Right atrium auricular region (tissue), 2 donors: ENCODE measurements at regions not wholly inside any gene's neighbourhood (a gene's known extent, or its start where the extent isn't known, plus 50 kb on each side); places are given as distances from the start of the nearest gene placed in this dataset.

Source experiments
- DNase-seq: peaks from one replicate; pipeline ENCODE4 v3.0.0-alpha.2; 2019; ENCODE audit warnings: low spot score
- H3K27ac ChIP-seq, 2 donors: fragments of 200-600 bp; sonication (generic); 1 replicate in 1 of 2; 2 replicates in 1 of 2; pipeline ENCODE4 v1.5.1; 2016 to 2019
- H3K27me3 ChIP-seq, 2 donors: fragments of 200-600 bp; sonication (generic); one replicate each; pipeline versions ENCODE4 v1.5.1 to v1.6.0; 2017 to 2019
- H3K36me3 ChIP-seq: fragments of 200-600 bp; sonication (generic); one replicate; pipeline ENCODE4 v1.5.1; 2016
- H3K4me1 ChIP-seq, 2 donors: fragments of 200-600 bp; sonication (generic); one replicate each; pipeline versions ENCODE4 v1.5.1 to v1.6.0; 2017 to 2019
- H3K4me3 ChIP-seq, 2 donors: fragments of 200-600 bp; sonication (generic); 1 replicate in 1 of 2; 2 replicates in 1 of 2; pipeline ENCODE4 v1.5.1; 2017 to 2019; ENCODE audit warnings: mild to moderate bottlenecking in 1 of 2, moderate library complexity in 1 of 2
- H3K9me3 ChIP-seq, 2 donors: fragments of 200-600 bp; sonication (generic); one replicate each; pipeline ENCODE4 v1.5.1; 2019
- TF ChIP-seq, protein P1 (sequence below), 2 donors: fragments of 200-600 bp; sonication (generic); IDR thresholded peaks; one replicate each; pipeline ENCODE4 v1.5.1; 2019; ENCODE audit warnings: antibody characterized with exemption in 2 of 2

DNA sequence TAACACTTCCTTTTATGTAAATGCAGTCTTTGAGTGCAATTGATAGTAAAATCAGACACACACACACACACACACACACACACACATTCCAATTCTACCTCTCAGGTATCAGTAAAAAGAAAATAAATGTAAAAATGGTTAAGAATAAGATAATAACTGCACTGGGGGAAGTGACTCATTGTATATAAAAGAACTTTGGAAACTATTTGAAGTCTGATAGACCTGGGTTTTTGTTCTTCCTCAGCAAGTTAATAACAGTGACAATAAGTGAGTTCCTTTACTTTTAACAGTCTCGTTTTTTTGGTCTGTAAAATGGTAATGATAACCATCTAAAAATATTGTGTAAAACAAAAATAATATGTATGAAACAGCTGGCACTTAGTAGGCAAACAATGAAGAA, 1815.0 kb downstream of the MRPL39 start:
- no peaks in the 10 kb centered on the region for H3K36me3 ChIP-seq
- DNase-seq = no peak
- no peaks in the 10 kb centered on the region for H3K9me3 ChIP-seq
- no peaks in the 10 kb centered on the region for H3K4me1 ChIP-seq
- TF ChIP-seq, protein P1, sequence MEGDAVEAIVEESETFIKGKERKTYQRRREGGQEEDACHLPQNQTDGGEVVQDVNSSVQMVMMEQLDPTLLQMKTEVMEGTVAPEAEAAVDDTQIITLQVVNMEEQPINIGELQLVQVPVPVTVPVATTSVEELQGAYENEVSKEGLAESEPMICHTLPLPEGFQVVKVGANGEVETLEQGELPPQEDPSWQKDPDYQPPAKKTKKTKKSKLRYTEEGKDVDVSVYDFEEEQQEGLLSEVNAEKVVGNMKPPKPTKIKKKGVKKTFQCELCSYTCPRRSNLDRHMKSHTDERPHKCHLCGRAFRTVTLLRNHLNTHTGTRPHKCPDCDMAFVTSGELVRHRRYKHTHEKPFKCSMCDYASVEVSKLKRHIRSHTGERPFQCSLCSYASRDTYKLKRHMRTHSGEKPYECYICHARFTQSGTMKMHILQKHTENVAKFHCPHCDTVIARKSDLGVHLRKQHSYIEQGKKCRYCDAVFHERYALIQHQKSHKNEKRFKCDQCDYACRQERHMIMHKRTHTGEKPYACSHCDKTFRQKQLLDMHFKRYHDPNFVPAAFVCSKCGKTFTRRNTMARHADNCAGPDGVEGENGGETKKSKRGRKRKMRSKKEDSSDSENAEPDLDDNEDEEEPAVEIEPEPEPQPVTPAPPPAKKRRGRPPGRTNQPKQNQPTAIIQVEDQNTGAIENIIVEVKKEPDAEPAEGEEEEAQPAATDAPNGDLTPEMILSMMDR (IDR thresholded peaks at IDR 0.05) = no peak
- no peak overlapping the region for H3K4me3 ChIP-seq
- H3K27me3 ChIP-seq = no peaks in the 10 kb centered on the region
- H3K27ac ChIP-seq = no peak overlapping the region

DNA sequence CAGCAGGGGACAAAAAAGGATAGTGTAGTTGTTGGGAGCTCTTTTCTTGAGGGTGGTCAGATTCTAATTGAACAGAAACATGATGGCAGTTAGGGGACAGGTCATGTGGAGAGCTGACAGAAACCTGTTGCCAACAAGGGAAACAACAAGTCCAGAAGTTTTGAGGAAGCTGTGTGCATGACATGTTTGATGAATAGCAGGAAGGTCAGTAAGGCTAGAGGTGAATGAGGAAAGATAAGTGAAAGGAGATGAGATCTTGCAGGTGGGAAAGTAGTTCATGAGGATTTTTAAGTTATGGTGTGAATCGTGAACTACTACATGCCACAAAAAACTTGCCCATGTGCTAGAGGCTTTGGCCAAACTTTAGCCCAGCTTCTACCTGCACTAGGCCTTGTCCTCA, 1817.4 kb downstream of the MRPL39 start:
- no peaks in the 10 kb centered on the region for H3K9me3 ChIP-seq
- no peaks in the 10 kb centered on the region for H3K27me3 ChIP-seq
- DNase-seq = no peak
- H3K27ac ChIP-seq = no peak overlapping the region
- H3K4me1 ChIP-seq = no peaks in the 10 kb centered on the region
- H3K36me3 ChIP-seq = no peaks in the 10 kb centered on the region
- H3K4me3 ChIP-seq = no peak overlapping the region
- TF ChIP-seq, protein P1 (IDR thresholded peaks at IDR 0.05) = no peak

DNA sequence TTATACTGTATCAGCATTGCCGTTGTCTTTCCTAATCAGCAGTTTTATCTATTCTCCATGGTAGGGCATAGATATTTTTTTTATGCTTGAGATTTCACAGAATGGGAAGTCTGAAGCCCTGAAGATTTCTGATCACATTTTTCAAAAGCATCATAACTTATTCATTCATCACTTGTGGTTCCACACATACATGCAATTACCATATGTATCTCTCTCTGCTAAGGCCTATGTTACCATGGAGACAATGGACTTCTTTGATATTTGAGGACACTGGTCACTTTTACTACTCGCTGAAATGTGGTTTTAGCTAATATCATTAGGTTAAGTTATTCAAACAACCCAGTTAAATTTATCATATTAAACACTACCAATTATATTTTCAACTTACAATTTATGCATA, 1827.0 kb downstream of the MRPL39 start:
- Histone ChIP-seq H3K27me3 (no peaks in the 10 kb centered on the region), H3K4me1 (no peaks in the 10 kb centered on the region), H3K9me3 (no peaks in the 10 kb centered on the region), H3K36me3 (no peaks in the 10 kb centered on the region), H3K27ac (no peak overlapping the region), H3K4me3 (no peak overlapping the region)
- TF ChIP-seq, protein P1 (IDR thresholded peaks at IDR 0.05) = no peak
- DNase-seq = no peak

DNA sequence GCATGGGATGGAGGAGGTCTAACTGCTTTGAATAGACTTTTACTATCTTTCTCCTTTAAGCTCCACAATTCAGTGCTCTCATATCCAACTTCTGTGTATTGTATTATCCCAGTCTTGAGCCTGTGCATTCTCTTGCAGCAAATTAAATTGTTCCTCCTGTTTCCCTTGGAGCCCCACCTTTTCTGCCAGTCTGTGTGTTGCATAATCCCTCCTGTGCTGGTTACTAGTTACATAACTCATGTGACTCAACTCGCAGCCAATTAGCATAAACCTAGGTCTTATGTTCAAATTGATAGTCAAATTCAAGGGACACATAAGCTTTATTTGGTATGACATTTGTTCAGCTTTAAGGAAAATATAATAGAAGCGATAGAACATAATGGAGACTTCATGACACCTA, 1863.5 kb downstream of the MRPL39 start:
- TF ChIP-seq, protein P1 (IDR thresholded peaks at IDR 0.05) = no peak
- no peak for DNase-seq
- Histone ChIP-seq H3K9me3 (no peaks in the 10 kb centered on the region), H3K27me3 (no peaks in the 10 kb centered on the region), H3K36me3 (no peaks in the 10 kb centered on the region), H3K4me3 (no peak overlapping the region), H3K4me1 (no peaks in the 10 kb centered on the region), H3K27ac (no peak overlapping the region)

DNA sequence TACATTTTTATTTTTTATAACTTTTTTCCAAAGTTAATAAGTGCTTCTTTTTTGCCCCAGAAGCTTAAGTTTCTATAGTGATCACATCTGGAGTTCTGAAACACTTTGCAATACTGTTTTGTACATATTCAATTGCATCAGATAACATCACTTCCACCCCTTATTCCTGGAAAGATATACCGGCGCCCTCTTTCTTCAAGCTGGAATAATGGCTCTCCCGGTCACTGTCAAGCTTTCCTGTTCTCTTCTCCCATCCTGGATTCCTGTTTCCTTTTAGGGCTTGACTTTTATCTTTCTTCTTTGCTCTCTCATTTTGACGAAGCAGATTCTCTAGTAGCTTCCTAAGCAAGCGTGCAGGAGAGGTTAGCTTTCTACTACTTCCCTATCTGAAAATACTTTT, 1866.8 kb downstream of the MRPL39 start:
- no peak for DNase-seq
- TF ChIP-seq, protein P1 (IDR thresholded peaks at IDR 0.05) = no peak
- Histone ChIP-seq H3K4me1 (no peaks in the 10 kb centered on the region), H3K4me3 (no peak overlapping the region), H3K9me3 (no peaks in the 10 kb centered on the region), H3K27ac (no peak overlapping the region), H3K36me3 (no peaks in the 10 kb centered on the region), H3K27me3 (no peaks in the 10 kb centered on the region)

DNA sequence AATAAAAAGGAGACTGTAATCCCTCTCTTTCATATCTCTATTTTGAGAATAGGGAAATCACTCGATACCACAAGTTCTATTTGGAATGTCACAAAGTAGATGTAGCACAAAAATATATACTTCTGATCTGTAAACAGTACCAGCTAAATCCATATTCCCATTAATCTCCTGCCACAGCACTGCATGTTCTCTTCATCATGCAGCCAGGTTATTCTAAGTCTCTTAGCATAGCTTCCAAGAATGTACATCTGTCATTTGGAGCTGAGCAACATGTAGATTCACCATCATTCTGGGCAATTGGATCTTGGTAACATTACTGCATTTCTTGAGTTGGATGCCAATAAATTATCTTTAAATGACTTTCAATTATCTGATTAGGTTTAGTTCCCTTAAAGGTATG, 1874.5 kb downstream of the MRPL39 start:
- H3K27ac ChIP-seq = no peak overlapping the region
- no peaks in the 10 kb centered on the region for H3K27me3 ChIP-seq
- TF ChIP-seq, protein P1 (IDR thresholded peaks at IDR 0.05) = no peak
- H3K9me3 ChIP-seq = no peaks in the 10 kb centered on the region
- no peaks in the 10 kb centered on the region for H3K36me3 ChIP-seq
- H3K4me1 ChIP-seq = no peaks in the 10 kb centered on the region
- no peak overlapping the region for H3K4me3 ChIP-seq
- no peak for DNase-seq
